GM23338 (cell line): ENCODE measurements at regions not wholly inside any gene's neighbourhood (a gene's known extent, or its start where the extent isn't known, plus 50 kb on each side); places are given as distances from the start of the nearest gene placed in this dataset.
"Not testable (repeated sequence)": the region's sequence is repeated elsewhere in the genome, so short reads cannot be mapped to it uniquely, and the experiment has no call there.

ENCODE experiments used
- CREB1 ChIP-seq: fragments of 250-450 bp; sonication (Bioruptor Pico); IDR thresholded peaks from 2 replicates; pipeline ENCODE4 v1.5.0; 2020; ENCODE audit warnings: low read depth, mild to moderate bottlenecking, moderate library complexity
- CTCF ChIP-seq, 2 experiments: fragments of 200-600 bp in 1 of 2; sonication (generic) in 1 of 2; conservative IDR thresholded peaks; 2 replicates each; pipeline versions ENCODE4 v1.5.1 to v1.6.1; 2016 to 2017; ENCODE audit warnings: antibody characterized with exemption in 2 of 2, low read depth in 2 of 2, mild to moderate bottlenecking in 2 of 2, moderate library complexity in 1 of 2
- EZH2 ChIP-seq: fragments of 200-600 bp; sonication (generic); IDR thresholded peaks from one replicate; pipeline ENCODE4 v1.8.0; 2017; ENCODE audit warnings: antibody characterized with exemption, mild to moderate bottlenecking, low read depth; ENCODE audit not compliant: unreplicated experiment
- POLR2AphosphoS5 ChIP-seq: IDR thresholded peaks from 2 replicates; pipeline ENCODE4 v1.6.1; 2016; ENCODE audit warnings: antibody characterized with exemption, low read depth
- REST ChIP-seq: IDR thresholded peaks from one replicate; pipeline ENCODE4 v1.6.1; 2018; ENCODE audit warnings: antibody characterized with exemption; ENCODE audit not compliant: unreplicated experiment

- TF ChIP-seq REST; CTCF (conservative IDR thresholded peaks at IDR 0.05; ENCODE audit: low read depth in 2 of 2); EZH2; POLR2AphosphoS5; CREB1: not testable (repeated sequence)
Observed at GRCh38 chr4:49320725-49321410, 334.8 kb downstream of the CWH43 start.
